ENCODE measurements at regions not wholly inside any gene's neighbourhood (a gene's known extent, or its start where the extent isn't known, plus 50 kb on each side); places are given as distances from the start of the nearest gene placed in this dataset.

GRCh38 chr2:107688135-107688534, 138.6 kb upstream of the RGPD4 start:
- ChIA-PET CTCF (ENCODE audit: unreplicated experiment) (no interaction called here), POLR2A (no interaction called here)
- Histone ChIP-seq H3K4me2 (ENCODE audit: low read length) (no peak overlapping the region), H4K20me1 (ENCODE audit: insufficient read depth, low read length) (no peaks in the 10 kb centered on the region), H2AFZ (ENCODE audit: low read length) (no peak overlapping the region), H3K9me2 (ENCODE audit: insufficient read depth, low read length) (no peaks in the 10 kb centered on the region), H3K4me1 (ENCODE audit: insufficient read depth, low read length, poor library complexity, severe bottlenecking) (no peaks in the 10 kb centered on the region), H3K9me3 (ENCODE audit: low read length) (no peaks in the 10 kb centered on the region), H3K27ac (ENCODE audit: low read depth, low read length, poor library complexity, severe bottlenecking) (no peak overlapping the region), H3K36me3 (ENCODE audit: insufficient read depth, low read length) (no peaks in the 10 kb centered on the region), H3K79me2 (ENCODE audit: insufficient read depth, low read depth, low read length) (no peaks in the 10 kb centered on the region), H3K4me3 (ENCODE audit: low read depth, low read length, poor library complexity, severe bottlenecking) (no peak overlapping the region)
- no peak for DNase-seq (ENCODE audit: low spot score)
- TF ChIP-seq EZH2phosphoT487 (IDR thresholded peaks at IDR 0.05; ENCODE audit: borderline replicate concordance, low read depth, low read length): no peak
- TF ChIP-seq CTCF (conservative IDR thresholded peaks at IDR 0.05; ENCODE audit: low read length): no peak
- BruUV-seq (replicated peaks): no TSS peak
- intact Hi-C loops (cut with micrococcal nuclease; ENCODE audit: unreplicated experiment): no loop called here

- DNase-seq (ENCODE audit: low spot score): no peak
- BruUV-seq (replicated peaks): no TSS peak
- Histone ChIP-seq H4K20me1 (ENCODE audit: insufficient read depth, low read length) (no peaks in the 10 kb centered on the region), H3K36me3 (ENCODE audit: insufficient read depth, low read length) (no peaks in the 10 kb centered on the region), H3K4me1 (ENCODE audit: insufficient read depth, low read length, poor library complexity, severe bottlenecking) (no peaks in the 10 kb centered on the region), H2AFZ (ENCODE audit: low read length) (no peak overlapping the region), H3K27ac (ENCODE audit: low read depth, low read length, poor library complexity, severe bottlenecking) (no peak overlapping the region), H3K9me3 (ENCODE audit: low read length) (no peaks in the 10 kb centered on the region), H3K4me3 (ENCODE audit: low read depth, low read length, poor library complexity, severe bottlenecking) (no peak overlapping the region), H3K79me2 (ENCODE audit: insufficient read depth, low read depth, low read length) (no peaks in the 10 kb centered on the region), H3K9me2 (ENCODE audit: insufficient read depth, low read length) (no peaks in the 10 kb centered on the region), H3K4me2 (ENCODE audit: low read length) (no peak overlapping the region)
- TF ChIP-seq CTCF (conservative IDR thresholded peaks at IDR 0.05; ENCODE audit: low read length) (no peak), EZH2phosphoT487 (IDR thresholded peaks at IDR 0.05; ENCODE audit: borderline replicate concordance, low read depth, low read length) (no peak)
- CTCF ChIA-PET (ENCODE audit: unreplicated experiment): no interaction called here
- POLR2A ChIA-PET: interaction anchor here (0.7 kb wide), 1 partner anchor 9 kb away, joined by 3 read pairs; no protein-coding TSS in a partner anchor
- intact Hi-C loops (cut with micrococcal nuclease; ENCODE audit: unreplicated experiment): no loop called here
Measured at GRCh38 chr2:107693604-107694003, 133.1 kb upstream of the RGPD4 start.

- H3K36me3 ChIP-seq (ENCODE audit: insufficient read depth, low read length): no peaks in the 10 kb centered on the region
Measured at GRCh38 chr2:107694667-107695066, 132.0 kb upstream of the RGPD4 start.

More at GRCh38 chr2:107694667-107695066, 132.0 kb upstream of the RGPD4 start:
- TF ChIP-seq EZH2phosphoT487 (IDR thresholded peaks at IDR 0.05; ENCODE audit: borderline replicate concordance, low read depth, low read length): no peak
- TF ChIP-seq CTCF (conservative IDR thresholded peaks at IDR 0.05; ENCODE audit: low read length): no peak
- Histone ChIP-seq H3K79me2 (ENCODE audit: insufficient read depth, low read depth, low read length) (no peaks in the 10 kb centered on the region), H4K20me1 (ENCODE audit: insufficient read depth, low read length) (no peaks in the 10 kb centered on the region), H2AFZ (ENCODE audit: low read length) (no peak overlapping the region), H3K4me1 (ENCODE audit: insufficient read depth, low read length, poor library complexity, severe bottlenecking) (no peaks in the 10 kb centered on the region), H3K27ac (ENCODE audit: low read depth, low read length, poor library complexity, severe bottlenecking) (no peak overlapping the region), H3K4me3 (ENCODE audit: low read depth, low read length, poor library complexity, severe bottlenecking) (no peak overlapping the region), H3K9me3 (ENCODE audit: low read length) (no peaks in the 10 kb centered on the region), H3K9me2 (ENCODE audit: insufficient read depth, low read length) (no peaks in the 10 kb centered on the region), H3K4me2 (ENCODE audit: low read length) (no peak overlapping the region)
- intact Hi-C loops (cut with micrococcal nuclease; ENCODE audit: unreplicated experiment): no loop called here
- ChIA-PET POLR2A (no interaction called here), CTCF (ENCODE audit: unreplicated experiment) (no interaction called here)
- no peak for DNase-seq (ENCODE audit: low spot score)
- no TSS peak for BruUV-seq (replicated peaks)
